GM06990 (cell line): ENCODE measurements at regions not wholly inside any gene's neighbourhood (a gene's known extent, or its start where the extent isn't known, plus 50 kb on each side); places are given as distances from the start of the nearest gene placed in this dataset.

Experiments used
- DNase-seq: peaks from one replicate; pipeline ENCODE4 v3.0.0-alpha.2; 2011; ENCODE audit not compliant: insufficient read length; ENCODE audit errors: extremely low read depth
- H3K27me3 ChIP-seq: replicated peaks from 2 replicates; pipeline ENCODE4 v1.6.0; 2011; ENCODE audit warnings: low read length; ENCODE audit not compliant: control insufficient read depth, insufficient read depth
- H3K36me3 ChIP-seq: 2 replicates; pipeline ENCODE4 v1.5.1; 2011; ENCODE audit warnings: low read length; ENCODE audit not compliant: control insufficient read depth, insufficient read depth
- H3K4me3 ChIP-seq: replicated peaks from 2 replicates; pipeline ENCODE4 v1.5.1; 2011; ENCODE audit warnings: low read depth, mild to moderate bottlenecking, control low read depth, low read length
- CTCF ChIP-seq: IDR thresholded peaks from 2 replicates; pipeline ENCODE4 v1.5.1; 2011; ENCODE audit warnings: low read length, control low read depth, mild to moderate bottlenecking, inconsistent platforms; ENCODE audit not compliant: insufficient read depth, poor library complexity, severe bottlenecking

GRCh38 chr4:38189445-38189844 is 229.2 kb downstream of the PTTG2 start:
- no peak for DNase-seq

GRCh38 chr4:38190717-38191178 is 230.6 kb downstream of the PTTG2 start:
- Histone ChIP-seq H3K27me3 (no peaks in the 10 kb centered on the region; the same call in none of the 2 replicates), H3K36me3 (no peaks in the 10 kb centered on the region), H3K4me3 (no peak overlapping the region)
- no peak for TF ChIP-seq CTCF
- no peak for DNase-seq

More at GRCh38 chr4:38189445-38189844, 229.2 kb downstream of the PTTG2 start:
- no peak for TF ChIP-seq CTCF
- Histone ChIP-seq H3K27me3 (no peaks in the 10 kb centered on the region; the same call in none of the 2 replicates), H3K4me3 (no peak overlapping the region), H3K36me3 (no peaks in the 10 kb centered on the region)

- no peaks in the 10 kb centered on the region for H3K36me3 ChIP-seq
- no peak overlapping the region for H3K4me3 ChIP-seq
- H3K27me3 ChIP-seq = no peaks in the 10 kb centered on the region; the same call in none of the 2 replicates
- DNase-seq = no peak
- no peak for TF ChIP-seq CTCF
Observed at GRCh38 chr4:38192516-38192915, 232.3 kb downstream of the PTTG2 start.

- no peak overlapping the region for H3K4me3 ChIP-seq
- H3K27me3 ChIP-seq = no peaks in the 10 kb centered on the region; the same call in none of the 2 replicates
- DNase-seq = no peak
- TF ChIP-seq CTCF = no peak
- no peaks in the 10 kb centered on the region for H3K36me3 ChIP-seq
Observed at GRCh38 chr4:38193236-38193863, 233.2 kb downstream of the PTTG2 start.

- TF ChIP-seq CTCF = no peak
- H3K4me3 ChIP-seq = no peak overlapping the region
- no peaks in the 10 kb centered on the region for H3K36me3 ChIP-seq
- no peak for DNase-seq
- no peaks in the 10 kb centered on the region; the same call in none of the 2 replicates for H3K27me3 ChIP-seq
Observed at GRCh38 chr4:38194047-38194602, 233.9 kb downstream of the PTTG2 start.

GRCh38 chr4:38195486-38195885 is 235.3 kb downstream of the PTTG2 start:
- no peak for TF ChIP-seq CTCF
- no peak for DNase-seq
- H3K36me3 ChIP-seq = no peaks in the 10 kb centered on the region
- H3K27me3 ChIP-seq = no peaks in the 10 kb centered on the region; the same call in none of the 2 replicates
- no peak overlapping the region for H3K4me3 ChIP-seq
